ENCODE measurements at regions not wholly inside any gene's neighbourhood (a gene's known extent, or its start where the extent isn't known, plus 50 kb on each side); places are given as distances from the start of the nearest gene placed in this dataset.
"Not testable (repeated sequence)": the region's sequence is repeated elsewhere in the genome, so short reads cannot be mapped to it uniquely, and the experiment has no call there.

- TF ChIP-seq EZH2 (IDR thresholded peaks at IDR 0.05; ENCODE audit: borderline replicate concordance, low read depth, low read length, poor library complexity, severe bottlenecking) (no peak), CTCF (conservative IDR thresholded peaks at IDR 0.05; ENCODE audit: low read depth, low read length) (no peak)
- intact Hi-C loops (cut with micrococcal nuclease; ENCODE audit: unreplicated experiment): no loop called here
- H3K4me3 ChIP-seq (ENCODE audit: low read depth, low read length, poor library complexity, severe bottlenecking): no peak overlapping the region
Observed at GRCh38 chr10:47166405-47166777, 133.6 kb upstream of the GDF10 start.

GRCh38 chr10:47166808-47167581 lies 133.0 kb upstream of the GDF10 start:
- POLR2A ChIA-PET (ENCODE audit: low non-redundant PET): interaction anchor here (0.6 kb wide), 1 partner anchor 1059 kb away, joined by 3 read pairs; no protein-coding TSS in a partner anchor
- BruUV-seq (replicated peaks); H3K4me1 ChIP-seq (ENCODE audit: insufficient read depth, low read length, poor library complexity, severe bottlenecking); H3K4me3 ChIP-seq (ENCODE audit: low read depth, low read length, poor library complexity, severe bottlenecking); H3K27ac ChIP-seq (ENCODE audit: low read depth, low read length, poor library complexity, severe bottlenecking); CTCF ChIA-PET; H3K9me3 ChIP-seq (ENCODE audit: low read depth, low read length, poor library complexity, severe bottlenecking); H3K36me3 ChIP-seq (ENCODE audit: insufficient read depth, low read length, poor library complexity, severe bottlenecking); DNase-seq (ENCODE audit: low spot score); H3K27me3 ChIP-seq (replicated peaks; ENCODE audit: insufficient read depth, low read depth, low read length, poor library complexity); intact Hi-C loops (cut with micrococcal nuclease; ENCODE audit: unreplicated experiment): not testable (repeated sequence)

More at GRCh38 chr10:47166405-47166777, 133.6 kb upstream of the GDF10 start:
- CTCF ChIA-PET: no interaction called here
- Histone ChIP-seq H3K27ac (ENCODE audit: low read depth, low read length, poor library complexity, severe bottlenecking) (no peak overlapping the region), H3K27me3 (replicated peaks; ENCODE audit: insufficient read depth, low read depth, low read length, poor library complexity) (no peaks in the 10 kb centered on the region), H3K9me3 (ENCODE audit: low read depth, low read length, poor library complexity, severe bottlenecking) (no peaks in the 10 kb centered on the region), H3K36me3 (ENCODE audit: insufficient read depth, low read length, poor library complexity, severe bottlenecking) (no peaks in the 10 kb centered on the region), H3K4me1 (ENCODE audit: insufficient read depth, low read length, poor library complexity, severe bottlenecking) (peaks cover 8% of the 10 kb centered on the region)
- no TSS peak for BruUV-seq (replicated peaks)
- no peak for DNase-seq (ENCODE audit: low spot score)
- POLR2A ChIA-PET (ENCODE audit: low non-redundant PET): no interaction called here

- H3K9me3 ChIP-seq (ENCODE audit: low read depth, low read length, poor library complexity, severe bottlenecking): no peaks in the 10 kb centered on the region
- H3K27me3 ChIP-seq (replicated peaks; ENCODE audit: insufficient read depth, low read depth, low read length, poor library complexity): no peaks in the 10 kb centered on the region
- no peak overlapping the region for H3K27ac ChIP-seq (ENCODE audit: low read depth, low read length, poor library complexity, severe bottlenecking)
- CTCF ChIA-PET: no interaction called here
- DNase-seq (ENCODE audit: low spot score): no peak
- intact Hi-C loops (cut with micrococcal nuclease; ENCODE audit: unreplicated experiment): no loop called here
- no TSS peak for BruUV-seq (replicated peaks)
- H3K4me3 ChIP-seq (ENCODE audit: low read depth, low read length, poor library complexity, severe bottlenecking): no peak overlapping the region
- H3K4me1 ChIP-seq (ENCODE audit: insufficient read depth, low read length, poor library complexity, severe bottlenecking): peaks cover 8% of the 10 kb centered on the region
- no peaks in the 10 kb centered on the region for H3K36me3 ChIP-seq (ENCODE audit: insufficient read depth, low read length, poor library complexity, severe bottlenecking)
- TF ChIP-seq EZH2 (IDR thresholded peaks at IDR 0.05; ENCODE audit: borderline replicate concordance, low read depth, low read length, poor library complexity, severe bottlenecking) (no peak), CTCF (conservative IDR thresholded peaks at IDR 0.05; ENCODE audit: low read depth, low read length) (no peak)
- POLR2A ChIA-PET (ENCODE audit: low non-redundant PET): interaction anchor here (0.6 kb wide), 1 partner anchor 1058 kb away, joined by 3 read pairs; no protein-coding TSS in a partner anchor
Observed at GRCh38 chr10:47167591-47167990, 132.4 kb upstream of the GDF10 start.

- ChIA-PET CTCF (no interaction called here), POLR2A (ENCODE audit: low non-redundant PET) (no interaction called here)
- DNase-seq (ENCODE audit: low spot score): no peak
- Histone ChIP-seq H3K36me3 (ENCODE audit: insufficient read depth, low read length, poor library complexity, severe bottlenecking) (no peaks in the 10 kb centered on the region), H3K9me3 (ENCODE audit: low read depth, low read length, poor library complexity, severe bottlenecking) (no peaks in the 10 kb centered on the region), H3K27ac (ENCODE audit: low read depth, low read length, poor library complexity, severe bottlenecking) (no peak overlapping the region), H3K4me1 (ENCODE audit: insufficient read depth, low read length, poor library complexity, severe bottlenecking) (peaks cover 8% of the 10 kb centered on the region), H3K27me3 (replicated peaks; ENCODE audit: insufficient read depth, low read depth, low read length, poor library complexity) (no peaks in the 10 kb centered on the region), H3K4me3 (ENCODE audit: low read depth, low read length, poor library complexity, severe bottlenecking) (no peak overlapping the region)
- no peak for TF ChIP-seq CTCF (conservative IDR thresholded peaks at IDR 0.05; ENCODE audit: low read depth, low read length)
- TF ChIP-seq EZH2 (IDR thresholded peaks at IDR 0.05; ENCODE audit: borderline replicate concordance, low read depth, low read length, poor library complexity, severe bottlenecking): no peak
- intact Hi-C loops (cut with micrococcal nuclease; ENCODE audit: unreplicated experiment): no loop called here
- BruUV-seq (replicated peaks): no TSS peak
Observed at GRCh38 chr10:47169581-47169980, 130.4 kb upstream of the GDF10 start.
